ENCODE measurements at regions not wholly inside any gene's neighbourhood (a gene's known extent, or its start where the extent isn't known, plus 50 kb on each side); places are given as distances from the start of the nearest gene placed in this dataset.

DNA sequence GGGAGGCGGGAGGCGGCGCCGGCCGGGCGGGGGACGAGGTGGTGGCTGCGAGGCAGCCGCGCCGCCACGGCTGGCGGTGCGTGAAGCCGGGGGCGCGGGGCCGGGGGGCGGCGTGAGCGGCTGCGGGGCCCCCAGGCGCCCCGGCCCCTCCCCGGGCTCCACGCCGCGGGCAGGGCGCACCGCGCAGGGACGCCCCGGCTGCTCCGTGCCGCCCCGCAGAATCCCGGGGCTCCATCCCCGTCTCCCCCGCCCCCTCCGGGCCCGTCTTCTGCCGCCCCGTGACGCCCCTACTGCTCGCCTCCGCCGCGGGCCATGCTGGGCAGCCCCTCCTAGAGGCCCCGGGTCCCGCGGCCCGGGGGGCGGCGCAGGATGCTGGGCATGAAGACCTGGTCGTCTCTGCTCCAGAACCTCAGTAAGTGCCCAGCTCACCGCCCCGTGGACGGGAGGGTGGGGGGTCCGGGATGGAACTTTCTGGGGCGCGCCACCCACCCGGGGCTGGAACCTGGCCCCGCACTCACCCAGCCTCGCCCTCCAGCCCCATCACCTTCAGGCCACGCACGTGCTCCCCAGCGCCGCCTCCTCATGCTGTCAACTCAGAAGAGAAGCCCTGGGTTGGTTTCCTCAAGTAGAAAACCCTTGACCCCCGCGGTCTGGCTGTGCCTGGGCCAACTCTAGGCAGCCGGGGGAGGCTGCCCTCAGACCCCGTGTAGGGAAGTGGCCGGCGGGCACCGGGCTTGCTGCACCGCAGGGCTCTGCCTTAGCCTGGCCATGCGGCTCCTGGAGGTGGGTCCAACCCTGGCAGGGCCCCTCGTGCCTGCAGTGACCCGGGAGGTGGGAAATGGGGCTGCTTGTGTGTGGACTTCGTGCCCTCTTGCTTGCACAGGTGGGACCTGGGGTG, 150.2 kb upstream of the GSE1 start (continued):
- TF ChIP-seq PATZ1 (CRISPR knock-in tag; IDR thresholded peaks at IDR 0.05) (peak; percentile 18; the same call in 1 of the 2 replicates), ZNF547 (CRISPR knock-in tag; IDR thresholded peaks at IDR 0.05) (0 out of 2 replicates have a peak, but pooled peaks have one; percentile 62), ZNF350 (CRISPR knock-in tag; IDR thresholded peaks at IDR 0.05; ENCODE audit: borderline replicate concordance, low read depth) (0 out of 2 replicates have a peak, but pooled peaks have one; percentile 27), EZH2 (conservative IDR thresholded peaks at IDR 0.05; ENCODE audit: low read depth, low read length) (peak; percentile 87), MAX (IDR thresholded peaks at IDR 0.05) (peak; percentile 45; the same call in 1 of the 2 replicates), ZNF687 (CRISPR knock-in tag; IDR thresholded peaks at IDR 0.05) (peak; percentile 63), MYNN (CRISPR knock-in tag; IDR thresholded peaks at IDR 0.05; ENCODE audit: low read depth) (no peak), ZSCAN25 (CRISPR knock-in tag; IDR thresholded peaks at IDR 0.05) (0 out of 2 replicates have a peak, but pooled peaks have one; percentile 36)
- TF ChIP-seq, protein P1, sequence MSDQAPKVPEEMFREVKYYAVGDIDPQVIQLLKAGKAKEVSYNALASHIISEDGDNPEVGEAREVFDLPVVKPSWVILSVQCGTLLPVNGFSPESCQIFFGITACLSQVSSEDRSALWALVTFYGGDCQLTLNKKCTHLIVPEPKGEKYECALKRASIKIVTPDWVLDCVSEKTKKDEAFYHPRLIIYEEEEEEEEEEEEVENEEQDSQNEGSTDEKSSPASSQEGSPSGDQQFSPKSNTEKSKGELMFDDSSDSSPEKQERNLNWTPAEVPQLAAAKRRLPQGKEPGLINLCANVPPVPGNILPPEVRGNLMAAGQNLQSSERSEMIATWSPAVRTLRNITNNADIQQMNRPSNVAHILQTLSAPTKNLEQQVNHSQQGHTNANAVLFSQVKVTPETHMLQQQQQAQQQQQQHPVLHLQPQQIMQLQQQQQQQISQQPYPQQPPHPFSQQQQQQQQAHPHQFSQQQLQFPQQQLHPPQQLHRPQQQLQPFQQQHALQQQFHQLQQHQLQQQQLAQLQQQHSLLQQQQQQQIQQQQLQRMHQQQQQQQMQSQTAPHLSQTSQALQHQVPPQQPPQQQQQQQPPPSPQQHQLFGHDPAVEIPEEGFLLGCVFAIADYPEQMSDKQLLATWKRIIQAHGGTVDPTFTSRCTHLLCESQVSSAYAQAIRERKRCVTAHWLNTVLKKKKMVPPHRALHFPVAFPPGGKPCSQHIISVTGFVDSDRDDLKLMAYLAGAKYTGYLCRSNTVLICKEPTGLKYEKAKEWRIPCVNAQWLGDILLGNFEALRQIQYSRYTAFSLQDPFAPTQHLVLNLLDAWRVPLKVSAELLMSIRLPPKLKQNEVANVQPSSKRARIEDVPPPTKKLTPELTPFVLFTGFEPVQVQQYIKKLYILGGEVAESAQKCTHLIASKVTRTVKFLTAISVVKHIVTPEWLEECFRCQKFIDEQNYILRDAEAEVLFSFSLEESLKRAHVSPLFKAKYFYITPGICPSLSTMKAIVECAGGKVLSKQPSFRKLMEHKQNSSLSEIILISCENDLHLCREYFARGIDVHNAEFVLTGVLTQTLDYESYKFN (CRISPR knock-in tag; conservative IDR thresholded peaks at IDR 0.05): peak; percentile 50
